ENCODE measurements at regions not wholly inside any gene's neighbourhood (a gene's known extent, or its start where the extent isn't known, plus 50 kb on each side); places are given as distances from the start of the nearest gene placed in this dataset.

DNA sequence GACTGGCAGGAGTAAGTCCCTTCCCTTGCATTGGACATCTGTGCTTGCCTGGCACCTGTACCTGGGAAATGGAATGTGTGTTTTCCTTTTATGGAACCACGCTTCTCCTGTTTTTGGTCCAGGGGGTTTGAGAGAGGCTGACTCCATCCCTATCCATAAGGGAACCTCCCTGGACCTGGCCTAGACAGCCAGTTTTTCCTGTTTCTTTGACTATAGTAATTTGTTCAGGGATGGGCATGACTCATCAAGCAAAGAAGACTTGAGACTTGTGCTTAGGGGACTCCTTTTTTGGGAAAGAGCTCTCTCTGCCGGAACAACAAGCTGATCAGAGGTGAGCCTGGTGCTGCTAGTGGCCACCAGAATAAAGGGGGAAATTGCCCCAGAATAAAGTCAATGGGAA, 393.8 kb downstream of the CDH26 start:
- no peaks in the 10 kb centered on the region for H3K9me3 ChIP-seq (ENCODE audit: low read length)
- H3K36me3 ChIP-seq (ENCODE audit: low read depth, low read length), result no peaks in the 10 kb centered on the region
- ATAC-seq, result no peak
- H3K4me3 ChIP-seq (ENCODE audit: low read length), result no peak overlapping the region
- BruUV-seq (replicated peaks), result no TSS peak
- H3K27ac ChIP-seq (ENCODE audit: low read length), result no peak overlapping the region
- H3K27me3 ChIP-seq (ENCODE audit: low read length), result no peaks in the 10 kb centered on the region
- H3K79me2 ChIP-seq (ENCODE audit: low read length), result no peaks in the 10 kb centered on the region
- TF ChIP-seq CTCF (conservative IDR thresholded peaks at IDR 0.05; ENCODE audit: low read depth, low read length), result no peak
- no peak for TF ChIP-seq EZH2phosphoT487 (IDR thresholded peaks at IDR 0.05; ENCODE audit: borderline replicate concordance, low read length)
- TF ChIP-seq EZH2 (IDR thresholded peaks at IDR 0.05; ENCODE audit: low read length, unreplicated experiment), result no peak
- no peaks in the 10 kb centered on the region for H3K4me1 ChIP-seq (ENCODE audit: insufficient read depth, low read length)
- peak; percentile 19 for DNase-seq
- no peak overlapping the region for H3K9ac ChIP-seq (ENCODE audit: low read length)
- H4K20me1 ChIP-seq (ENCODE audit: low read length), result no peaks in the 10 kb centered on the region
- CTCF ChIA-PET, result no interaction called here
- H3K9me2 ChIP-seq (replicated peaks; ENCODE audit: low read length), result no peaks in the 10 kb centered on the region
- POLR2A ChIA-PET (ENCODE audit: unreplicated experiment), result no interaction called here
- H3F3A ChIP-seq (ENCODE audit: low read length, unreplicated experiment), result no peaks in the 10 kb centered on the region
- H2AFZ ChIP-seq (ENCODE audit: low read length), result no peak overlapping the region
- intact Hi-C loops (cut with micrococcal nuclease), result no loop called here
- H3K4me2 ChIP-seq (ENCODE audit: low read length), result no peak overlapping the region

DNA sequence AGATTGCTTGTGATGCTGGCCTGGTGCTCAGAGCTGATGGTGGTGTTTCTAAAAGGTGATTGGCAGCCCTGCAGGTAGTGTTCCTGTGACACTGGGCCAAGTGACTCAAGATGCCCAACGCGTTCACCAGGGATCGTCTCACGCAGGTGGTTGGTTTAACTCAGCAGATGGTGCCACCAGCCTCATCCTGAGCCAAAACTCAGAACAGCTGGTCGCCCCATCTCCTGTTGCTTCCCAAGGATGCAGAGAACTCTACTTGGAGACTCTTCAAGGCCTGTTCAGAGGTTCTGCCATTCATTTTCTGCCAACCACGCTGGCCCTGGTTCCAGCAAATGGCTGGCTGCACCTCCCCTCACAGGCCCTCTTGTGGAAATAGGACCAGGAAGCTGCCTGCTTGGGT, 394.4 kb downstream of the CDH26 start:
- Histone ChIP-seq H3F3A (ENCODE audit: low read length, unreplicated experiment) (no peaks in the 10 kb centered on the region), H4K20me1 (ENCODE audit: low read length) (no peaks in the 10 kb centered on the region), H3K9me2 (replicated peaks; ENCODE audit: low read length) (no peaks in the 10 kb centered on the region), H3K9me3 (ENCODE audit: low read length) (no peaks in the 10 kb centered on the region), H3K4me2 (ENCODE audit: low read length) (no peak overlapping the region), H3K27me3 (ENCODE audit: low read length) (no peaks in the 10 kb centered on the region), H3K27ac (ENCODE audit: low read length) (no peak overlapping the region), H3K79me2 (ENCODE audit: low read length) (no peaks in the 10 kb centered on the region), H3K4me1 (ENCODE audit: insufficient read depth, low read length) (no peaks in the 10 kb centered on the region), H3K4me3 (ENCODE audit: low read length) (no peak overlapping the region), H2AFZ (ENCODE audit: low read length) (no peak overlapping the region), H3K9ac (ENCODE audit: low read length) (no peak overlapping the region), H3K36me3 (ENCODE audit: low read depth, low read length) (no peaks in the 10 kb centered on the region)
- intact Hi-C loops (cut with micrococcal nuclease), result no loop called here
- DNase-seq, result no peak
- ChIA-PET POLR2A (ENCODE audit: unreplicated experiment) (no interaction called here), CTCF (no interaction called here)
- TF ChIP-seq EZH2 (IDR thresholded peaks at IDR 0.05; ENCODE audit: low read length, unreplicated experiment), result no peak
- no peak for TF ChIP-seq CTCF (conservative IDR thresholded peaks at IDR 0.05; ENCODE audit: low read depth, low read length)
- TF ChIP-seq EZH2phosphoT487 (IDR thresholded peaks at IDR 0.05; ENCODE audit: borderline replicate concordance, low read length), result no peak
- no TSS peak for BruUV-seq (replicated peaks)
- ATAC-seq, result no peak

GRCh38 chr20:60354024-60354580, 395.9 kb downstream of the CDH26 start:
- H3K9me3 ChIP-seq (ENCODE audit: low read length), result no peaks in the 10 kb centered on the region
- ATAC-seq, result no peak
- no peaks in the 10 kb centered on the region for H3K27me3 ChIP-seq (ENCODE audit: low read length)
- ChIA-PET POLR2A (ENCODE audit: unreplicated experiment) (no interaction called here), CTCF (no interaction called here)
- no peaks in the 10 kb centered on the region for H3K36me3 ChIP-seq (ENCODE audit: low read depth, low read length)
- BruUV-seq (replicated peaks), result no TSS peak
- no peak for TF ChIP-seq CTCF (conservative IDR thresholded peaks at IDR 0.05; ENCODE audit: low read depth, low read length)
- TF ChIP-seq EZH2 (IDR thresholded peaks at IDR 0.05; ENCODE audit: low read length, unreplicated experiment), result no peak
- TF ChIP-seq EZH2phosphoT487 (IDR thresholded peaks at IDR 0.05; ENCODE audit: borderline replicate concordance, low read length), result no peak
- DNase-seq, result no peak
- no peaks in the 10 kb centered on the region for H3K79me2 ChIP-seq (ENCODE audit: low read length)
- no peak overlapping the region for H2AFZ ChIP-seq (ENCODE audit: low read length)
- no peaks in the 10 kb centered on the region for H3F3A ChIP-seq (ENCODE audit: low read length, unreplicated experiment)
- H3K9ac ChIP-seq (ENCODE audit: low read length), result no peak overlapping the region
- intact Hi-C loops (cut with micrococcal nuclease), result no loop called here
- no peaks in the 10 kb centered on the region for H4K20me1 ChIP-seq (ENCODE audit: low read length)
- no peak overlapping the region for H3K4me2 ChIP-seq (ENCODE audit: low read length)
- no peak overlapping the region for H3K27ac ChIP-seq (ENCODE audit: low read length)
- no peaks in the 10 kb centered on the region for H3K4me1 ChIP-seq (ENCODE audit: insufficient read depth, low read length)
- H3K9me2 ChIP-seq (replicated peaks; ENCODE audit: low read length), result no peaks in the 10 kb centered on the region
- no peak overlapping the region for H3K4me3 ChIP-seq (ENCODE audit: low read length)
